Adipocyte (in vitro differentiated cells): ENCODE measurements at regions not wholly inside any gene's neighbourhood (a gene's known extent, or its start where the extent isn't known, plus 50 kb on each side); places are given as distances from the start of the nearest gene placed in this dataset.
A peak's percentile ranks its signal among the peaks of the same experiment; 100 is the strongest.

Source experiments
- DNase-seq: peaks from one replicate; pipeline ENCODE4 v3.0.0-alpha.2; 2015; ENCODE audit warnings: low read depth
- H3K27me3 ChIP-seq: replicated peaks from 2 replicates; pipeline ENCODE4 v1.7.0; 2013; ENCODE audit warnings: mild to moderate bottlenecking, low read length, moderate library complexity; ENCODE audit not compliant: control insufficient read depth, insufficient read depth
- H3K36me3 ChIP-seq: 2 replicates; pipeline ENCODE4 v1.7.0; 2013; ENCODE audit warnings: low read length, mild to moderate bottlenecking, moderate library complexity; ENCODE audit not compliant: control insufficient read depth, insufficient read depth, severe bottlenecking
- H3K4me1 ChIP-seq: 2 replicates; pipeline ENCODE4 v1.7.0; 2013; ENCODE audit warnings: mild to moderate bottlenecking, low read length, moderate library complexity; ENCODE audit not compliant: control insufficient read depth, insufficient read depth
- H3K4me3 ChIP-seq: 2 replicates; pipeline ENCODE4 v1.7.0; 2013; ENCODE audit warnings: mild to moderate bottlenecking, low read length, moderate library complexity
- H3K9ac ChIP-seq: 2 replicates; pipeline ENCODE4 v1.7.0; 2013; ENCODE audit warnings: mild to moderate bottlenecking, low read length, moderate library complexity
- H3K9me3 ChIP-seq: 2 replicates; pipeline ENCODE4 v1.7.0; 2013; ENCODE audit warnings: mild to moderate bottlenecking, low read length, moderate library complexity; ENCODE audit not compliant: control insufficient read depth

DNA sequence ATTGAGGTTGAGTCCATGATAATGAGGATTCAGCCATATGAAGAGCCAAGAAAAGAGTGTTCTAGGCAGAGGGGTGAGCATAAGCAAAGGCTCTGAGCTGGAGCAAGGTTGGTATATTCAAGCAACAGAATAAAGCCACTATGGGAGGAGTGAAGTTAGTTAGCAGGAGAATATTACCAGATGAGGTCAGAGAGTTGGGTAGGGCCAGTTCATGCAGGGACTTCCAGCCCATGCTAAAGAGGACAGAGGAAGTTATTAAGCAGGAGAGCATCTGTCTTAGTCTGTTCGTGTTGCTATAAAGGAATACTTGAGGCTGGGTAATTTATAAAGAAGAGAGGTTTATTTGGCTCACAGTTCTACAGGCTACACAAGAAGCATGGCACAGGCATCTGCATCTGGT is 57.1 kb upstream of the ATG10 start:
- no peaks in the 10 kb centered on the region for H3K9me3 ChIP-seq
- H3K36me3 ChIP-seq, result no peaks in the 10 kb centered on the region
- DNase-seq, result no peak
- no peaks in the 10 kb centered on the region for H3K4me1 ChIP-seq
- no peaks in the 10 kb centered on the region for H3K27me3 ChIP-seq
- H3K9ac ChIP-seq, result no peak overlapping the region
- H3K4me3 ChIP-seq, result no peak overlapping the region

DNA sequence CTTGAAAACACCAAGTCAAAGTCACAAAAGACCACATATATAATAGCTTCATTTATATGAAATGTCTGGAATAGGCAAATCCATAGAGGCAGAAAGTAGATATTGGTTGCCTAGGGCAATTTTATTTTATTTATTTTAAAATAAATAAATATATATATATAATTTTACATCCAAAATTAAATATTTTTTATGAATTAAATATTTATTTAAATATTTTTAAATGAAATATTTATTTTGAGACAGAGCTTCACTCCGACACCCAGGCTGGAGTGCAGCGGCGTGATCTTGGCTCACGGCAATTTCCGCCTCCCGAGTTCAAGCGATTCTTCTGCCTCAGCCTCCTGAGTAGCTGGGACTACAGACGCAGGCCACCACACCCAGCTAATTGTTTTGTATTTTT is 58.9 kb upstream of the ATG10 start:
- no peak overlapping the region for H3K4me3 ChIP-seq
- no peaks in the 10 kb centered on the region for H3K4me1 ChIP-seq
- no peak for DNase-seq
- no peak overlapping the region for H3K9ac ChIP-seq
- no peaks in the 10 kb centered on the region for H3K36me3 ChIP-seq
- no peaks in the 10 kb centered on the region for H3K9me3 ChIP-seq
- H3K27me3 ChIP-seq, result no peaks in the 10 kb centered on the region

DNA sequence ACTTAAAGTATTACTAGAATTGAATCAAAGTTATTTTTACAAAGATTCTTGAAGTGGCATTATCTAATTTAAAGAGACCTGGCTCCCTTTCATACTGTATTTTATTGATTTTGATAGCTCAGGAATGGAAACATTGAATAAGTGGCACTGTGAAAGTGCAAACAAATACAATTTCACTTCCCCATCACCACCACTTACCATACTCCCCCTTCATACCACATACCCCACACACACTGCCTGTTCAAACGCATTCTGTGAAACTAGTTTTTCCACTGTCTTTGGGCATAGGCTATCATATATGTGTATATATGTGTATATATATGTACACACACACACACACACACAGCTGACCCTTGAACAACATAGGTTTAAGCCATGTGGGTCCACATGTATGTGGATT is 62.1 kb upstream of the ATG10 start:
- Histone ChIP-seq H3K9me3 (no peaks in the 10 kb centered on the region), H3K27me3 (no peaks in the 10 kb centered on the region), H3K9ac (no peak overlapping the region), H3K4me3 (no peak overlapping the region), H3K36me3 (no peaks in the 10 kb centered on the region), H3K4me1 (no peaks in the 10 kb centered on the region)
- no peak for DNase-seq

DNA sequence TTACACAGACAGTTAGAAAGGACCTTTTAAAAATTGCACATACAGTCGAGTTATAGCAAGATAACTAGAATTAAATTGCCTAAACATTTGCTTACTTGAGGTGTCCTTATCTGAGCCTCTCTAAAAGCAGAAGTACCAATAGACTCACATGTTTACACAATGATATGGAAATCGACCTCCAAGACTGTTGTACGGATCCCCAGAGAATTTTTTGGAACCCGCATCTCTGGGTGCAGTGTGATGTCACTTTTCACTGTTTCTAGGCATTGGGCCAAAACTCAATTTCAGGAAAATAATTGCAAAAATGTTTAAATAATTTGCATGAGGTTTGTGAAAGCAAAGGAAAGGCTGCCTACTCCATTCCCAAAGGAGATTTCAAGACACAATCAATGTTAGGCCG is 63.1 kb upstream of the ATG10 start:
- Histone ChIP-seq H3K9ac (no peak overlapping the region), H3K4me3 (no peak overlapping the region), H3K9me3 (no peaks in the 10 kb centered on the region), H3K36me3 (no peaks in the 10 kb centered on the region), H3K27me3 (no peaks in the 10 kb centered on the region), H3K4me1 (no peaks in the 10 kb centered on the region)
- DNase-seq, result no peak

DNA sequence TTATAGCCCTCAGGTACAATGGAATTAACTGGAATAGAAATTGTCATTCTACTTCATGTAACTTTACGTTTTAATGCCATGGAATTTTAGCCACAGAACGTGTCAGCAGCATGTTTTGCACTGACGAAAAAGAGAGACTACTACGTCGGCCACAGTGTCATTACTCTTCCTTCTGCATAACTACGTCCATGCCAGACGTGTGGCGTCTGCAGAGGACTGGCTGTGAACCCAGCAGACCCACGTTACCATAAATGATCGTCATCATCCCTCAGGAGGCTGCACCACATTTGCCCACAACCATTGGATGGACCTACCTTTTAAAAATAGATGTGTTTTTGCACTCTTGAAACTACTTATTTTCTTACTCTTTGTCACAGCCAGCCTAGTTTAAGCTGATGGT is 63.8 kb upstream of the ATG10 start:
- Histone ChIP-seq H3K4me1 (no peaks in the 10 kb centered on the region), H3K9me3 (no peaks in the 10 kb centered on the region), H3K9ac (no peak overlapping the region), H3K4me3 (no peak overlapping the region), H3K27me3 (no peaks in the 10 kb centered on the region), H3K36me3 (no peaks in the 10 kb centered on the region)
- DNase-seq, result no peak

DNA sequence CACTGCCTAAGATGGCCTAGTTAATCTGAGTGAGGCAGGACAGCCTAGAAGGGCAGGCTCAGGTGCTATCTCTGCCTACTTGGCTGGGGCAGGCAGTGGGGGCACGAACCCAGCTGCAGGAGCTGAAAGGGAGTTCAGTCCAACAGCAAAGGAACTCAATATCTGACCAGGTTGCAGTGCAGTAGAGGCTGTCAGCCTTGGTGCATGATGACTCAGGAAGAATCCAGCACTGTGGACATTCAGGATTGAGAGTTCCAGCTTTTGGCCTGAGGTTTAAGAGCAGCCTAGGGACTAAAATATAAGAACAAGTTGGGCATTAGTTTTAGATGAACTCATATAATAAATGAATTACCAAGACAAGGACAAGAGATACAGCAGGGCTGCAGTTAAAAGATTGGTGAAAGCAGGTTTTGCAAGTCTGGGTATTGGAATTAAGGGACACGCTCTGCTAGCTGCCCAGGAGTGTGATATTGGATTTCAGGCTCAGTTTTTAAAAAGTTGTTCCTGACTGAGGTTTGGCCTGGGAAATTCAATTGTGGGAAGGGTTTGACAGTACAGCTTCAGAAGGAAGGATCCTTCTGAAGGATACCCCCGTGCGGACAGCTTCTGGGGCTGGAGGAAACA is 64.7 kb upstream of the ATG10 start:
- Histone ChIP-seq H3K4me1 (no peaks in the 10 kb centered on the region), H3K36me3 (no peaks in the 10 kb centered on the region), H3K4me3 (no peak overlapping the region), H3K27me3 (no peaks in the 10 kb centered on the region), H3K9ac (no peak overlapping the region), H3K9me3 (no peaks in the 10 kb centered on the region)
- DNase-seq, result no peak

DNA sequence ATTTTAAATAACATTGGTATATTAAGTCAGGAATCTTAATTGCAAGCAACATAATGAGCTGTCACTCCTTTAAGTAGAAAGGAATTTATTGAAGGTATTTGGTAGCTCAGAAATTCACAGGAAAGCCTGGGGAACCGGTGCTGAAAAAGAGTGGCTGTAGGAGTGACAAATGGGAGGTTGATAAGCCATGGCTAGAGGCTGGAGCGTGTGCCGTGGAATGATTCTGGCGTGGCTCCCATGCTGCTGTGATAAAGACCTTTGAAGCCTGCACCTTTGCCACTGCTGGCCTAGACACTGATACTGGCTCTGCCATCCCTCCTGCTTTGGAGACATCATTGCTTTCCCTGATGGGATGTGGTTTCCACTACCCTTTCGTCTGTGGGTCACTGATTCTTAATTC is 65.7 kb upstream of the ATG10 start:
- no peaks in the 10 kb centered on the region for H3K4me1 ChIP-seq
- H3K27me3 ChIP-seq, result no peaks in the 10 kb centered on the region
- no peak overlapping the region for H3K9ac ChIP-seq
- peaks cover 5% of the 10 kb centered on the region for H3K9me3 ChIP-seq
- no peak overlapping the region for H3K4me3 ChIP-seq
- H3K36me3 ChIP-seq, result no peaks in the 10 kb centered on the region
- DNase-seq, result no peak

DNA sequence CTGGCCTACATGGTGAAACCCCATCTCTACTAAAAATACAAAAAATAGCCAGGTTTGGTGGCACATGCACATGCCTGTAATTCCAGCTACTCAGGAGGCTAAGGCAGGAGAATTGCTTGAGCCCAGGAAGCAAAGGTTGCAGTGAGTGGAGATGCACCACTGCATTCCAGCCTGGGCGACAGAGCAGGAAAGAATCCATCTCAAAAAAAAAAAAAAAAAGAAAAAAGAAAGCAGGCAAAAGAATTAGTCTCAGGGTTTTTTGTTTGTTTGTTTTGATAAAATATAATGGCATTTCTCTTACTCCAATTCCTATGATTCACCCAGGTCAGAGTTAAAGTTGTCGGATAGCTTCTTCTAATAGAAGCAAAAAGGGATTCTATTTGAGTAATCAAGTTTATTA is 67.0 kb upstream of the ATG10 start:
- H3K27me3 ChIP-seq, result no peaks in the 10 kb centered on the region
- H3K9me3 ChIP-seq, result peaks cover 5% of the 10 kb centered on the region
- H3K36me3 ChIP-seq, result no peaks in the 10 kb centered on the region
- no peak overlapping the region for H3K4me3 ChIP-seq
- no peak overlapping the region for H3K9ac ChIP-seq
- H3K4me1 ChIP-seq, result no peaks in the 10 kb centered on the region
- DNase-seq, result peak; percentile 33

DNA sequence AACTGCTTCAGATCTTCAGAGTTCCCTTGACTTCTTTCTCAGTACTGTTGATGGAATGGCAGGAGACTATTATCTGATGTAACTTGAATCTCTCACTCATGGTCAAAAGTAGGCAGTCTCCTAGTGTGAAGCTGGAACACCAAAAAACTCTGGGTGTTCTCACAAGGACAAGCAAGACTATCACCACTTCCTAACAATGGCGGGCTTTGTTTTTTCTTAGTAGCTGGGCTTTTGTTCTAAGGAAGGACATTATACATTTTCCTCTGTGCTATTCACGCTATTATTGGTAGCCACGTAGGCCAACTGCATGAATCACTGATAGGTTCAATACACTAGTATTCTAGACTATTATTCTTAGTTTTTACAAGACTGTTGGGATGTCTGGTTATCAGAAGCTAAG is 67.7 kb upstream of the ATG10 start:
- H3K9me3 ChIP-seq, result peaks cover 5% of the 10 kb centered on the region
- DNase-seq, result no peak
- no peaks in the 10 kb centered on the region for H3K4me1 ChIP-seq
- no peak overlapping the region for H3K4me3 ChIP-seq
- no peak overlapping the region for H3K9ac ChIP-seq
- no peaks in the 10 kb centered on the region for H3K27me3 ChIP-seq
- H3K36me3 ChIP-seq, result no peaks in the 10 kb centered on the region

DNA sequence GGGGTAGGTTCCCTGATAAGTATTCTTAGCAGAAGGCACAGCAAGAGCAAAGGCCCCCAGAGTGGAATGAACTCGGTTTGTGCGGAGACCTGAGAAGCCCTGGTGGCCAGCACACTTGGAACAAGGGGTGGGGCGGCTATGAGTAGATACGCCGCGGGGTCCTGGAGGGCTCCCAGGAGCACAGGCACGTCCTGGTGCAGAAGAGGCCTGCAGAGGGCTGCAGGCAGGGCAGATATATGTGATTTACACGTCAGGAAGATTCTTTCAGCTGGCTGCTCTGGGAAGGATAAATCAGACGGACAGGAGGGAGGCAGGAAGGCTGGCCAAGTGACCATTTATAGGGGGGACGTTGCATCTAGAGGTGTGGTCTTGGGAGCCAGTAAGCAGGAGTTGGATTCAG is 70.2 kb upstream of the ATG10 start:
- no peak for DNase-seq
- Histone ChIP-seq H3K36me3 (no peaks in the 10 kb centered on the region), H3K9ac (no peak overlapping the region), H3K9me3 (peaks cover 5% of the 10 kb centered on the region), H3K27me3 (no peaks in the 10 kb centered on the region), H3K4me3 (no peak overlapping the region), H3K4me1 (no peaks in the 10 kb centered on the region)

DNA sequence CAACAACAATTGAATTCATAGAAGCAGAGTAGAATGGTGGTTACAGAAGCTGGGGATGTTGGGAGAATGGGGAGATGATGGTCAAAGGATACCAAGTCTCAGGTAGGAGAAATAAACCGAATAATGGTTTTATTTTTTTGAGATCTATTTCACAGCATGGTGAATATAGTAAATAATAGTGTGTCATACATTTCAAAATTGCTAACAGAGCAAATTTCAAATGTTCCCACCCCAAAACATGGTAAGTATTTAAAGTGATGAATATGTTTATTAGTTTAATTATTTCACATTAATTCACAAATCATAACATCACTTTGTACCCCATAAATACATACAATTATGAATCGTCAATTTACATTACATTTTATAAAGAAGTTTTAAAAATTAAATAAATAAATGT is 72.7 kb upstream of the ATG10 start:
- no peak for DNase-seq
- no peaks in the 10 kb centered on the region for H3K36me3 ChIP-seq
- no peak overlapping the region for H3K4me3 ChIP-seq
- no peaks in the 10 kb centered on the region for H3K4me1 ChIP-seq
- H3K27me3 ChIP-seq, result no peaks in the 10 kb centered on the region
- H3K9ac ChIP-seq, result no peak overlapping the region
- H3K9me3 ChIP-seq, result peaks cover 5% of the 10 kb centered on the region

DNA sequence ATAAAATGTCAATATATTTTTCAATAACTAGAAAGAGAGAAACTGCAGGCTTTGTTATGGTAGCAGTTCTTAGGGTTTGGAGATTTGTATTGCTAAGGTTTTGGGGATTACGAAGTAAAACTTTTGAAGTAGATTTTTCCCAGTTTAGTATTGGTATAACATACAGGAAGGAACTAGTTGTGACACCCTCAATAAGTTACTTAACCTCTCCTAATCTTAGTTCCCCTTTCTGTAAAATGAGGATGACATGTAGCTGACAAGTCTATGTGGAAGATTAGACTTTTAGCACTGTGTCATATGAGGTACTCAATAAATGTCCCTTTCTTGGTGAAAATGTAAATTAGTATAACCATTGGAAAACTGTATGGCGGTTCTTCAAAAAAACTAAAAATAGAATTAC is 73.4 kb upstream of the ATG10 start:
- no peaks in the 10 kb centered on the region for H3K27me3 ChIP-seq
- no peak for DNase-seq
- no peaks in the 10 kb centered on the region for H3K4me1 ChIP-seq
- H3K9me3 ChIP-seq, result peaks cover 5% of the 10 kb centered on the region
- no peak overlapping the region for H3K9ac ChIP-seq
- H3K36me3 ChIP-seq, result no peaks in the 10 kb centered on the region
- no peak overlapping the region for H3K4me3 ChIP-seq
